22Rv1 (cell line): ENCODE measurements at regions not wholly inside any gene's neighbourhood (a gene's known extent, or its start where the extent isn't known, plus 50 kb on each side); places are given as distances from the start of the nearest gene placed in this dataset.

Source experiments
- CTCF ChIP-seq: fragments of 450-650 bp; IDR thresholded peaks from 2 replicates; pipeline ENCODE4 v1.5.1; 2017; ENCODE audit warnings: mild to moderate bottlenecking
- ZFX ChIP-seq: fragments of 450-650 bp; IDR thresholded peaks from 2 replicates; pipeline ENCODE4 v1.6.1; 2017; ENCODE audit warnings: antibody characterized with exemption, borderline replicate concordance

- TF ChIP-seq CTCF = no peak
- no peak for TF ChIP-seq ZFX
Observed at GRCh38 chr17:72396121-72396520, 275.3 kb downstream of the SOX9 start.
